Suppressor macrophage treated with lipopolysaccharide for 1 hour (primary cell): ENCODE measurements at regions not wholly inside any gene's neighbourhood (a gene's known extent, or its start where the extent isn't known, plus 50 kb on each side); places are given as distances from the start of the nearest gene placed in this dataset.

Experiments
- DNase-seq, 3 donors: peaks; one replicate each; pipeline ENCODE4 v3.0.0-alpha.2; 2020 to 2022

- DNase-seq: no peak
Measured at GRCh38 chr6:166841216-166841615, 115.1 kb downstream of the RNASET2 start.

- no peak for DNase-seq
Measured at GRCh38 chr6:166839569-166839968, 116.8 kb downstream of the RNASET2 start.

GRCh38 chr6:166838987-166839386 is 117.4 kb downstream of the RNASET2 start:
- DNase-seq: no peak

- no peak for DNase-seq
Measured at GRCh38 chr6:166836785-166837718, 119.3 kb downstream of the RNASET2 start.

GRCh38 chr6:166834049-166834448 is 122.3 kb downstream of the RNASET2 start:
- no peak for DNase-seq

GRCh38 chr6:166830891-166831363 is 125.4 kb downstream of the RNASET2 start:
- no peak for DNase-seq

- peak; percentile 59 to 69 (median 67) for DNase-seq
Measured at GRCh38 chr6:166830185-166830890, 126.0 kb downstream of the RNASET2 start.

GRCh38 chr6:166826264-166826663 is 130.1 kb downstream of the RNASET2 start:
- no peak for DNase-seq

- DNase-seq: no peak
Measured at GRCh38 chr6:166825553-166826145, 130.7 kb downstream of the RNASET2 start.

GRCh38 chr6:166824880-166825250 is 131.5 kb downstream of the RNASET2 start:
- DNase-seq: no peak

- no peak for DNase-seq
Measured at GRCh38 chr6:166824146-166824879, 132.0 kb downstream of the RNASET2 start.

- no peak for DNase-seq
Measured at GRCh38 chr6:166822609-166823008, 133.7 kb downstream of the RNASET2 start.

- DNase-seq: no peak
Measured at GRCh38 chr6:166820483-166820882, 135.9 kb downstream of the RNASET2 start.

- DNase-seq: no peak
Measured at GRCh38 chr6:166820070-166820469, 136.3 kb downstream of the RNASET2 start.

- DNase-seq: peak in 2 of 3 donors; percentile 11 to 30
Measured at GRCh38 chr6:166815629-166816028, 140.7 kb downstream of the RNASET2 start.

GRCh38 chr6:166814390-166814789 is 142.0 kb downstream of the RNASET2 start:
- no peak for DNase-seq

GRCh38 chr6:166813461-166813860 is 142.9 kb downstream of the RNASET2 start:
- no peak for DNase-seq

- DNase-seq: no peak
Measured at GRCh38 chr6:166810864-166811263, 145.5 kb downstream of the RNASET2 start.

GRCh38 chr6:166809721-166810120 is 146.6 kb downstream of the RNASET2 start:
- no peak for DNase-seq

- no peak for DNase-seq
Measured at GRCh38 chr6:166806962-166807757, 149.2 kb downstream of the RNASET2 start.

GRCh38 chr6:166806217-166806838 is 150.0 kb downstream of the RNASET2 start:
- no peak for DNase-seq
